ENCODE measurements at regions not wholly inside any gene's neighbourhood (a gene's known extent, or its start where the extent isn't known, plus 50 kb on each side); places are given as distances from the start of the nearest gene placed in this dataset.

DNA sequence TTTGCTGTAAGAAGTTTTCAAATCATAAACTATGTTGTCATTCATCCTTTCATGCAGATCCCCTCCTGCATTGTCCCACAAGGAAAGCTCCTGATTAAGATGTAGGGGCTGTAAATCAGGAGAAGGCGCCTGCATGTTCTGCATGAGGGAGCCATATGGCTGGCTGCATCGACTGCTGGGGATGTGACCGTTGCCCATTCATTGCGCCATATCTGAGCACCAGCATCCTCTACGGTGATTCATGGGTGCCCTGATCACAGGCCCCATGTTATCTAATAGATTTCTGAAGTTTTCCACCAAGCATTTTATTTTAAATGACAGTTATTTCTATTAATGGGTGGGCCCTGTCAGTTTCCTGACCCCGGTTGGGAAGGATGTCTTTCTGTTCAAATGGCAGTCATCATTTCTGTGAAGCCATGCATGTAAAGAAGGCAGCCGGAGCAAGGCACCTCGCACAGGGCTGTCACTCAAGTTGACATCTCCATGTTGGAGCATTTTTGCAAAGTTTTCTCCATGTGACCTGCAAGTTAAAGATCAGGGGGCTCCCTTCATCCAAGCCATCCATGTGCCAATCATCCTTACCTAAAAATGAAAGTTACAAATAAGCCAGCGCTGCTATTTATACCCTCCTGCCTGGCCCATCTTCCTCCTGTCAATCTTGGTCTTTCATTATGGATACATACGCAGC lies 128.8 kb downstream of the TEX36 start:
- TF ChIP-seq, protein P1, sequence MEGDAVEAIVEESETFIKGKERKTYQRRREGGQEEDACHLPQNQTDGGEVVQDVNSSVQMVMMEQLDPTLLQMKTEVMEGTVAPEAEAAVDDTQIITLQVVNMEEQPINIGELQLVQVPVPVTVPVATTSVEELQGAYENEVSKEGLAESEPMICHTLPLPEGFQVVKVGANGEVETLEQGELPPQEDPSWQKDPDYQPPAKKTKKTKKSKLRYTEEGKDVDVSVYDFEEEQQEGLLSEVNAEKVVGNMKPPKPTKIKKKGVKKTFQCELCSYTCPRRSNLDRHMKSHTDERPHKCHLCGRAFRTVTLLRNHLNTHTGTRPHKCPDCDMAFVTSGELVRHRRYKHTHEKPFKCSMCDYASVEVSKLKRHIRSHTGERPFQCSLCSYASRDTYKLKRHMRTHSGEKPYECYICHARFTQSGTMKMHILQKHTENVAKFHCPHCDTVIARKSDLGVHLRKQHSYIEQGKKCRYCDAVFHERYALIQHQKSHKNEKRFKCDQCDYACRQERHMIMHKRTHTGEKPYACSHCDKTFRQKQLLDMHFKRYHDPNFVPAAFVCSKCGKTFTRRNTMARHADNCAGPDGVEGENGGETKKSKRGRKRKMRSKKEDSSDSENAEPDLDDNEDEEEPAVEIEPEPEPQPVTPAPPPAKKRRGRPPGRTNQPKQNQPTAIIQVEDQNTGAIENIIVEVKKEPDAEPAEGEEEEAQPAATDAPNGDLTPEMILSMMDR (IDR thresholded peaks at IDR 0.05; ENCODE audit: low read depth, low read length, missing control alignments), result no peak

DNA sequence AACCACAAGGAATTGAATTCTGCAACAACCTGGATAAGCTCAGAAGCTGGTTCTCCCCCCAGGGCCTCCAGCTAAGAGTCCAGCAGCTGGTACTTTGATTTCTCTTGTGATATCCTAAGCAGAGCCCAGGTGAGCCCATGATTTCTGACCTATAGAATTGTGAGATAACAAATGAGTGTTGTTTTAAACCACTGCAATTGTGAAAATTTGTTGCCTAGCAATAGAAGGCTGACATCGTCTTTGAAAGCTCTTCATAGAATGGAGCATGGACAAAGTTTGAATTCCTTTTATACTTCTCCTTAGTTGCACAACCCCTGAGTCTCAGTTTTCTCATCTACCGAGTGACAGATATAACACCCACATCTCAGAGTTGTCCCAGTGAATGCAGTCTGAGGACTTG lies 129.9 kb downstream of the TEX36 start:
- DNase-seq, result no peak
- TF ChIP-seq, protein P1 (IDR thresholded peaks at IDR 0.05; ENCODE audit: low read depth, low read length, missing control alignments), result no peak
- in situ Hi-C loops (cut with HindIII; ENCODE audit: low pct_ligation_motif_present, low sequenced_read_pairs), result no loop called here

More for the DNA sequence above, 128.8 kb downstream of the TEX36 start:
- no peak for DNase-seq
- no peaks in the 10 kb centered on the region for H3K36me3 ChIP-seq (replicated peaks)
- no peak overlapping the region for H3K4me3 ChIP-seq (ENCODE audit: low read depth, low read length)
- in situ Hi-C loops (cut with HindIII; ENCODE audit: low pct_ligation_motif_present, low sequenced_read_pairs), result no loop called here
- H3K27ac ChIP-seq, result no peak overlapping the region
- H3K27me3 ChIP-seq (replicated peaks), result no peaks in the 10 kb centered on the region

DNA sequence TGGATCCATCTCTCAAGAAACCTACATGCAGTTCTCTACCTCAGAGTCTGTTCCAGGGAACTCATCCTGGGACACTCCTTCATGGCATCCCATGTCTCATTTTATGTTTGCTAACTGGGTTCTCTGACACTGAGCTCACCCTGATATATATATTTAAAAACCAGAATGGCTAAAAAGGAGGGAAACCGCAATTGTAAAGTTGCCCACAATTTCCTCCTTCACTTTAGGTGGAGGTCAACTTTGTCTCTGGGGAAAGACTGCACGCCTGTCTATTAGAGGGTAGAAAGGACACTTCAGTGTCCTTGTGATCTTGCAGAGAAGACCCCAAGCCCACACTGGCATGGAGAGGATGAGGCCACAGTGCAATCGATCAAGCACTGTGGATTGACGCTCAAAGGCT lies 131.7 kb downstream of the TEX36 start:
- H3K4me3 ChIP-seq (ENCODE audit: low read depth, low read length), result no peak overlapping the region
- no peak overlapping the region for H3K27ac ChIP-seq
- DNase-seq, result no peak
- in situ Hi-C loops (cut with HindIII; ENCODE audit: low pct_ligation_motif_present, low sequenced_read_pairs), result no loop called here
- no peaks in the 10 kb centered on the region for H3K36me3 ChIP-seq (replicated peaks)
- no peaks in the 10 kb centered on the region for H3K27me3 ChIP-seq (replicated peaks)
- TF ChIP-seq, protein P1 (IDR thresholded peaks at IDR 0.05; ENCODE audit: low read depth, low read length, missing control alignments), result no peak

More for the DNA sequence above, 129.9 kb downstream of the TEX36 start:
- no peak overlapping the region for H3K4me3 ChIP-seq (ENCODE audit: low read depth, low read length)
- no peaks in the 10 kb centered on the region for H3K27me3 ChIP-seq (replicated peaks)
- no peak overlapping the region for H3K27ac ChIP-seq
- no peaks in the 10 kb centered on the region for H3K36me3 ChIP-seq (replicated peaks)

DNA sequence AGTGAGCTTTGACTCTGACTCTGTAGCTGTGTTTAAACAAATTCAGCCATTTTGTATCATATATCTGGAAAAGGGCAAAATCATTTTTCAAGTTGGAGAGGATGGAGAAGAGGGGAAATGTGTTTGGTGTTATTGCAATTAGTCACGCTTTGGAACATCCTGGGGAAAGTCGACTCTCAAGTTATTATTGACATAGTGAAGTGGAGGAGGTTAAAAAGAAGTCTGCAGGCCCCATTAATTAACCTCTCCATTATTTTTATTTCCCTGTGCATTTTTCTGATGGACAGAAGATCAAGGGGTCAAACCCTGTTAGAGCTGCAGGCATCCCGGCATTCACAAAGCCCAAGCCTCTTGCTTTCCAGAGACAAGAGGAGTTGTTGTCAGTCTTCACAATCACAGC lies 132.6 kb downstream of the TEX36 start:
- no peak overlapping the region for H3K4me3 ChIP-seq (ENCODE audit: low read depth, low read length)
- no peaks in the 10 kb centered on the region for H3K36me3 ChIP-seq (replicated peaks)
- no peaks in the 10 kb centered on the region for H3K27me3 ChIP-seq (replicated peaks)
- no peak for DNase-seq
- TF ChIP-seq, protein P1 (IDR thresholded peaks at IDR 0.05; ENCODE audit: low read depth, low read length, missing control alignments), result no peak
- in situ Hi-C loops (cut with HindIII; ENCODE audit: low pct_ligation_motif_present, low sequenced_read_pairs), result no loop called here
- no peak overlapping the region for H3K27ac ChIP-seq

DNA sequence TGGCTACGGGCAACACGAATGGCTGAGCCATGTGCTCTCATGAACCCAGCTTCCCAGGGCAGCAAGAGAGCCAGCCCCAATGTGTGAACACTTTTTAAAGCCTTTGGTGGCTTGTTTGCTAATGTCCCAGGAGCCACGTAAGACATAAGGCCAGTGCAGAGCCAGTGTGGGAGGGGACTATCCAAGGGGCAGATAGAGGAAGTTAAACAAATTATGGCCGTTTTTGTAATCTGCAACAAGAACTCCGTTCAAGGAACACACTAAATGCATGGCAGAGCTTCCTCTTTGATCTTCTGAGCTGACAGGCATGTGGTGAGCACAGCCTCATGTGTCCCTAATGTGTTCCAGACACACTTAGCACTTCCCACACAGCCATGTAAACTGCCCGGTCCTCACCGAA lies 133.3 kb downstream of the TEX36 start:
- in situ Hi-C loops (cut with HindIII; ENCODE audit: low pct_ligation_motif_present, low sequenced_read_pairs), result no loop called here
- Histone ChIP-seq H3K27ac (no peak overlapping the region), H3K4me3 (ENCODE audit: low read depth, low read length) (no peak overlapping the region), H3K36me3 (replicated peaks) (no peaks in the 10 kb centered on the region), H3K27me3 (replicated peaks) (no peaks in the 10 kb centered on the region)
- TF ChIP-seq, protein P1 (IDR thresholded peaks at IDR 0.05; ENCODE audit: low read depth, low read length, missing control alignments), result no peak
- DNase-seq, result no peak

DNA sequence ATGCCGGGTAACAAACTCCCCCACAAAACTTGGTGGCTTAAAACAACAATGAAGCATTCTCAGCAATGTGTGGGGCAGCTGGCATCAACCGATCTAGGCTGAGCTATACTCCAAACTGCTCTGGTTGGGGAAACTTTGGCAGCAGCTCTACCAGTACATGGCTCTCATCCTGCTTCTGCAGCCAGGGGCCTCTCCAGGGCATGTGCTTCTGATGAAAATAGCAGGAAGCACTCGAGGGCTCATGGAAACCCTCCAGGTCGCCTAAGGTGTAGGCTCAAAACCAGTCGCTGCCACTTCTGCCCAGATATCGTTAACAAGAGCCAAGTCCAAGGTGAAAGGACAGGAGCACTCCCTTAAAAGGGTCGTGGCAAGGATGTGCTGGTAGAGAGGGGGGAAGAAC lies 134.1 kb downstream of the TEX36 start:
- in situ Hi-C loops (cut with HindIII; ENCODE audit: low pct_ligation_motif_present, low sequenced_read_pairs), result no loop called here
- TF ChIP-seq, protein P1 (IDR thresholded peaks at IDR 0.05; ENCODE audit: low read depth, low read length, missing control alignments), result no peak
- no peaks in the 10 kb centered on the region for H3K36me3 ChIP-seq (replicated peaks)
- H3K27ac ChIP-seq, result no peak overlapping the region
- no peak overlapping the region for H3K4me3 ChIP-seq (ENCODE audit: low read depth, low read length)
- DNase-seq, result no peak
- H3K27me3 ChIP-seq (replicated peaks), result no peaks in the 10 kb centered on the region
